NCI-H345 (cell line): ENCODE measurements at regions not wholly inside any gene's neighbourhood (a gene's known extent, or its start where the extent isn't known, plus 50 kb on each side); places are given as distances from the start of the nearest gene placed in this dataset.

Source experiments
- DNase-seq: peaks from one replicate; lab custom pipeline; 2025; lab: John Stamatoyannopoulos, UW

DNA sequence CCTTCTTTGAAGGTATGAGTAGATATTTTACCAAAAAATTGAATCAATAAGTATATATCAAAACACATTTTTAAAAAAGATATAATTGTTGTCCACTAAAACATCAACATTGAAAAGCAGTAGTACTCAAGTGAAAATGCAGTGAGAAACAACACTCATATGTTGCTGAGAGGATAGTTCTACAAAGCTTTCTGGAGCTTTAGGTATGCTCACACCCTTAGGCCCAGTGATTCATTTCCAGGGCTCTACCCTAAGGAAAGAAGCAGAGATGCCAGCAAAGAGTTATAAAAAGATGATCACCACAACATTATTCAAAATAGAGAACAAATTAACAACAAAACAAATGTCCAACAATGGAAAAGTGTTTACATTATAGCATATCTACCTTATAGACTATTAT lies 197.3 kb upstream of the CCDC150 start:
- no peak for DNase-seq

DNA sequence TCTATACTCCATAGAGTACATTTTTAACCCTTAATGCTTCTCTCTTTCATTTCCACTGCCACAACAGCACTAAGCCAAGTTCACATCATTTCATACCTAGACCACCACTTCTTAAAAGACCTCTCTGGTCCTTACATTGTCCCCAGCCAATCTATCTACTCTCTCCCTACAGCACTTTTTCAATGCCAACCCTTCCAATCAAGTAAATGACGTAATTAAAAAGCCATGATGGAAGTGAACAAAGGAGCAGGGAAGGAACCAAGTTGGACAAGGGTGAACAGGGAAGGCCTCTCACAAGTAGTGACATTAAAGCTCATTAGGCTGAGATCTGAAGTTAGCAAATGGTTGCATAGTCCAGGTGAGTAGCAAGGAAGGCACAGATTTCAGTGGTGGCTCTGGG lies 195.1 kb upstream of the CCDC150 start:
- no peak for DNase-seq

DNA sequence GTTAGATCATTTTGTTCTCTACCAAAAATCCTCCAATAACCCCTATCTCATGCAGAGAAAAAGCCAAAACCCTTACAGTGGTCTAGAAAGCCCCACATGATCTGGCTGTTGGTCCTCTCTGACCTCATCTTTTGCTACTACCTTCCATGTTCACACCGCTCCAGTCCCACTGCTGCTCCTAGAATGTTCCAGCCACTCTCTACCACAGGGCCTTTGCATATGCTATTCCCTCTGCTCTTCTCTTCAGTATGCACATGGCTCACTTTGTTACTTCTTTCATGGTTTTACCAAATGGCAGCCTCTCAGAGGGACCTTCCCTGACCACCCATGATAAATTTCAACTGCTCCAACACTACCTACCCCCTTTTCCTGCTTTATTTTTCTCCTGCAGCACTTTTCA lies 193.5 kb upstream of the CCDC150 start:
- no peak for DNase-seq

DNA sequence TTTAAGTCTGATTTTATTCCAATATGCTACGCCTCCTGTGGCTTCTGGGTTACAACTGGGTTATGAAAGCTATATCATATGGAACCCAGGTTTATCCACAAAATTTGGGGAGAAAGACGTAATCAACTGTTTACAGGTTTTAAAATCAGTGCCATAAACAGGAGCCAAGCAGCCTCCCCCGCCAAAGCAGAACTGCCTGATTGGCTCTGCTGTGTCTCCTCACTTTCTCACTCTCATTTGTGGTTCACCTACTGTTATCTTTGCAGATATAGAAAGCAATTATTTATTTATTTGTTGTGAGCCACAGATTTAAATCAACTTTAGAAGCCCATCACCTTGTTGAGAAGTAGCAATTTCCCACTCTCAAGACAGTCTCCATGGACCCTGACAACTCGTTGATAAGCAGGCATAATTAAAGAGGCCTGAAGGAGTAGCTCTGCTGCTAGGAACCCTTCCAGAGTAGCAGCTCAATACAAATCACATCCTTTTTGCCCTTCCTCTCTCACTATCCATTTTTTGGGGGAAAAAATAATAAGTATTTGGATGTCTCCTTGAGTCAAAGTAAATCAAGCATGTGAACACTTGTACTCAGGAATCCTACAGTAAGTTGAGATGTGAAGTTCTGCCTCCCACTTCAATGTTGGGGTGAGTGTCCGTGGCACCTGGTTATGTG lies 191.0 kb upstream of the CCDC150 start:
- DNase-seq = no peak

DNA sequence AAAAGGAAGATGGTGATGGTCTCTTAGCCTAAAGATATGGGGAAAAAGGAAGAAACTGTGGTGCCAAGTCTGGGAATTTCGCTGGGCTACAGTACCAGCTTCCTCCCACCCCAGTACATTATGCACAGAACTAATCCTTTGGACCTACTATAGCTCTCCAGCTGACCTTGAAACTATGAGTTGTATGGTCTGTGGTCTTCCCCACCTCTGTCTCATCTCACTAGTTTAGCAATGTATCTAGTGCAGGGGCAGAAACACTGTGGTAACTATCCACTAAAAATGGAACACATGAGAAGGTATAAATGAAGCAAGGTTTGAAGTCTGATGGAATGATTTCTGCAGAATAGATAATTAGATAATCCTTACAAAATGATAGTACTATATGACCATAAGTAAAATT lies 190.4 kb upstream of the CCDC150 start:
- no peak for DNase-seq

DNA sequence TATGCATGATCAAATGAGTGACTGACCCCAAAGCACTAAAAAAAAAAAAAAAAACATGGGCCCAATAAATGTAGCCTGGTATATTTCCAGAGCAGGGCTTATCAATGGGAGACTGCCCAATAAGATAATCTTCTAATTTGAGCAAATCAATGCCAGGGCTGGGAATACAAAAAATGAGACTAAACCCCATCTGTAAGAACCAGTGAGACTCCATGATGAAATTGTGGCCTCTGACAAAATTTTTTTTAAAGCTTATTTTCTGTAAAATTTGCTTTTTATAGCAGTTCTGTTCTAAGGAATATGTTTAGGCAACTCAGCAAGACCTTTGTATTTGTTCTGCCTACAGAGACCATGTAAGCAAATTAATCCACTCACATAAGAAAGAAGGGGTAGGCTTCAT lies 186.8 kb upstream of the CCDC150 start:
- DNase-seq = no peak

DNA sequence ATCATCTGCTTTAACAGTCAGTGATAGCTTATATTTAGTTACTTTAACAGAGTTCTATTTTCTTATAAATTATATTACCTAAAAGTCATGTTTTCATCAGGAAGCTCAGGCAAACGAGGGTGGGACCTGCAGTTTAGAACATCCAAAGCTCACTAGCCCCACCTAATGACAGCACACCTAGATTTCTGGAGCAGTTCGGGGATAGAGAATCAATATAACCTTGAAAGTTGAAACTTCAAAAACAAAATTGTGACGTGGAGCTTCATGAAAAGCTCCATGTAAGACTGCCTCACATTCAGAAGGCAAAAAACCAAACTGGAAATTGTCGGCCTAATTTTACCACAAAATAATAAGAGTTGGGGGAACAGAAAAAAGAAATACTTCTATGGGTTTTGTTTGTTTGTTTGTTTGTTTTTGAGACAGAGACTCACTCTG lies 185.9 kb upstream of the CCDC150 start:
- DNase-seq = peak; percentile 36

DNA sequence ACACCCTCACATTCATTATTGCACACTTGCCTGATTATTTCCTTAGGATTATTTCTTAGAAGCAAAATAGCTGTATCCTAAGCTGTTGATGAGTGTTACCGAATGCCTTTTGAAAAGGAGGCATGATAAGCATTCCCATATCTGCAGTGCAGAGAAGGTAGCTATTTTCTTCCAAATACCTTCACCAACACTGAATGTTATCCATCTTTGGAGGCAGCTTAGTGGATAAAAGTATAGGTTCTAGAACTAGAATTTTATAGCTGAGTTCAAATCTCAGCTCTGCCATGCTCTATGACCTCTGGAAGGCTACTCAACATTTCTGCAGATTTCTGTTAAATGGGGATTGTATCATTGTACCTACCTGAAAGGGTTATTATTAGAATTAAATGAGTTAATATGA lies 185.0 kb upstream of the CCDC150 start:
- DNase-seq = no peak

DNA sequence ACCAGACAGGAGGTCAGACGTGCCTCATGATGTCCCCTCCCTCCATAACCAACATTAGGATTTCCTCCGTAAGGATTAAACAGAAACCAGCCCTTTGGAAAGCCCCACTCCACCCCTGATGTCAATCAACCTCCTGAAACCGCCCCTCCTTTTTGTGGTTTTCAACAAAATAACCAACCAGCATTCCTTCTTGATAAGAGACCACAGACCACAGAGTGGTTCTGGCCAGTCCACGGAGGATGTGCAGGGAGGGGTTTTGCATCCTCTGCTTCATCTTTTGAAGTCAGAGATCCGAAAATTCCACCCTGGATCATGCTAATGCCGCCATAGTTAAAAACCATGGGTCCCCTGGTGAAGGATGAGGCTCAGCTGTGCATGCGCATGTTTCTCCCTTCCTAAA lies 180.0 kb upstream of the CCDC150 start:
- no peak for DNase-seq

DNA sequence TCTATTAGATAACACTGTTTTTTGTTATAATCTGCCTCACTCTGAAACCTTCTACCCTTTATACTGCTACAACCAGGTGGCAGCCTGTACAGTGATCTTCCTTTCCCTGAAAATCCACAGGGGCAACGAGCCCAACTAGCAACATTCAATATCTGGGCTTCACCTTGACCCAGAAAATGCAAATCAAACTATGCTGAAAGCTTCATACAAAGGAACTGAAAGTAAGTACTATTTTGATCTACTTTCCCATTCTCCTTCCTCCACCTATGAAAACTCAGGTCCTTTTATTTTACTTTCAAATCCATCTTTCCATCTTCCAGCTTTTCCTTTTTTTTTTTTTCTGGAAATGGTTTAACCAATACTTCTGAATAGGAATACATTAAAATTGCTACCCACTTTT lies 175.8 kb upstream of the CCDC150 start:
- no peak for DNase-seq

DNA sequence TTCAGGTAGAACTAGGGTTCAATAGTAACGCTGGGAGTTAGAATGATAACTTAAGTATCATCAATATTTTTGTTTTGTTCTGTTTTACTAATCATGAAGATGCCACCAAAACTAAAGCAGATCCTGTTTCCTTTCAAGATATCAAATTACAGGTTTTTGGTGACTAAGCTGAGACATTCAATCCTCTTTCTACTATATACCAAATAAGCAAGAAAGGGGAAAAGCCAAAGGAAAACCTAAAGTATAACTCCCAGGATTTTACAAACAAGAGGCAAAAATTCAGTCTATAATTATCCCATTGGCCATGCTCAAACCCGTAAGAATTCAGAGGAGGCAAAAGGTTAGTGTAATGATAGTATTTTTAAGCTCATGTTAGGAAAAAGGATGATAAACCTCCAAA lies 175.2 kb upstream of the CCDC150 start:
- no peak for DNase-seq

DNA sequence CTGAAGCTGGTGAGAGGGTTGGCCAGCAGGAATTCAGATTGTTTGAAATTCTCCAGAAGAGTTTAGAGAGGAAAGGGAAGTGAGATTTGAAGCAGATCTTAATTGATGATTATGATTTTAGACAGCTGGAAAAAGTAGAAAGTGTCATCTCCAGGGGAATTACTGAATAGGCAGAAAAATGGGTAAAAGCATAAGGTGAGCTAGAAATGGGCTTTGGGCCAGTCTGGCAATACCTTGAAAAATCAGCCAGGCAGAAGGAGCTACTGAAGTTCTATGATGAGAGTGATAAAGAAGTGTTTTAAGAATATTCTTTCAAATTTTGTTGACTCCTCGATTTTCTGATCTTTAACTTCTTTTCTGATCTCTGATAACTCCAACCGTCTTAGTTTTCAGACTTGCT lies 172.9 kb upstream of the CCDC150 start:
- DNase-seq = no peak

DNA sequence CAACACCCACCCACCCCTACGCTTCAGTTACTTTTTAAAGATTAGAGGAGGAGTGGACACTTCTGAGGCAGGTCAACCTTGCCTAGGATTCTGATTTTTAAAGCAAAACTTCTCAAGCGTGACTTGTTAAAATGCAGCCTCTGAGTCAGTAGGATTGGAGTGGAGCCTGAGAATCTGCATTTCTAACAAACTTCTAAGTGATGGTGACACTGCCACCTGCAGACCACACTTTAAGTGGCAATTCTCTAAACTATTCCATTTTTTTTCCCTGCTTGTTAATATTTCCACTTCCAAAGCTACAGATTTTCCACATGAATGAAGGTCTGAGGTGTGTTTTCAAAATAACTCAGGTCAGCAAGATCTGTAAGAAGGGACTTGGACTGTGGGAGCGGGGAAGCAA lies 171.1 kb upstream of the CCDC150 start:
- no peak for DNase-seq

DNA sequence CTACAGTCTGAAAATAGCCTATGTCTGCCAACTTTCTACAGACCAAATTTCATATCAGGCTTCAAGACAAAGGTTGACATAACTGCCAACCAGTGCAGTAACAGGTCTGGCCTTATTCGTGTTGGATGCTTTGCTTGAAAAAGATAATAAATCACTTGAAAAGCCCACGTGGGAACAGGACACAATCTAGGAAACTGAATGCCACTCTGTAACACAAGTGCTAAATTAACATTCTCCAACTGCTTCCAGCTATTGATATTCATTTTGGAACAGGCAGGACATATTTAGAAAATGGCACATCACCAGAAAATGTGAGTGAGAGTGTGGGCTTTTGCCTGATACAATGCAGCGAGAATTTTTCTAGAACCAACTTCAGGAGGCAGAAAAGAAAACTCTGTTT lies 165.9 kb upstream of the CCDC150 start:
- DNase-seq = no peak

DNA sequence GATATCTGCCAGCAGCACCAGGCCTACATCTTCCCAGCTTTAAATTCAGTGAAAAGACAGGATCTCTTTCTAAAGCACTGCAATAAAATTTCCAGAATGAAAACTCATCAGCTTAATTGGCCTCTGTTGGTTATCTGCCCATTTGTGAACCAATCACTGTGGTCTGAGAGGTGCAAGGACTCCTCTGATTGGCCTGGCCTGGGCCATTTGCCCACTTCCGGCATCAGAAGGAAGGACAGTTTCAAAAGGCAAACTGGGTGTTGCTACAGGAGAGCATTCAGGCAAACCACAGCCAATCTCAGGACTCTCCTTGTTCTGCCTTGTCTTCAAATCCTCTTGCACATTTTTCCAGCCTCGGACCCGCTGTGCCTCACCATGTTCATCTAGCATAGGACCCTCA lies 163.9 kb upstream of the CCDC150 start:
- DNase-seq = no peak

DNA sequence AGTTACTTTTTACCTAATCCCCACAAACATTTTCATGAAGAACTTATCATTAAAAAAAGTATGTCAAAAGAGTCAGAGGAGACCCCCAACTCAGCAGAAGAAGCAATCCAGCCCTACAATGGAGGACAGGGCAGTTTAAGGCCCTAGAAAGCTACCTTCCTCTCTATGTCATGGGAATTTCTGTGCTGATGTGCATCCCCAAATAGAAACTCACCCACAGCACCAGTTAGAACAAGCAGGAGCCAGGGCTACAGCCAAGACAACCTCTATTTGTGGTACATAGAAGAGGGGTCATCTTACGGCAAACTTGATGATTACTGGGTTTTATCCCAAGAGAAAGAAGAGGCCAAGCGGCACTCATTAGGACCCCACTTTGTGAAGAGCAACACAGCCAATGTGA lies 160.9 kb upstream of the CCDC150 start:
- DNase-seq = no peak

DNA sequence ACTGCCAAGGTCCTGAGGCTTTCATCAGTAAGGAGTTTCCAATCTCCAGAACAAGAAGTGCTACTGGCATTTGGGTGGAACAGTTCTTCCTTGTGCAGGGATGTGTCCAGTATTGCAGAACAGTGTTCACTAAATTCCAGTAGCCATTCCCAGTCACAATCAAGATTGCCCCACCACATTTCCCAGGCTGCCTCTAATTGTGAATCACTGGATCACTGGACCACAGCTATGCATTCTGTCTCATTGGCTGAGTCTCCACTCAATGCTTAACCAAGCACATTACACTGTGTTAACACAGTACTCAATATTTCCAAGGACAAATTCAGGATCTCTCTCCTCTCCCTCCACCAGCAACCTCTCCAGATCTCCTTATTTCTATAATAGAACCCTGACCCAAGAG lies 160.2 kb upstream of the CCDC150 start:
- DNase-seq = no peak

DNA sequence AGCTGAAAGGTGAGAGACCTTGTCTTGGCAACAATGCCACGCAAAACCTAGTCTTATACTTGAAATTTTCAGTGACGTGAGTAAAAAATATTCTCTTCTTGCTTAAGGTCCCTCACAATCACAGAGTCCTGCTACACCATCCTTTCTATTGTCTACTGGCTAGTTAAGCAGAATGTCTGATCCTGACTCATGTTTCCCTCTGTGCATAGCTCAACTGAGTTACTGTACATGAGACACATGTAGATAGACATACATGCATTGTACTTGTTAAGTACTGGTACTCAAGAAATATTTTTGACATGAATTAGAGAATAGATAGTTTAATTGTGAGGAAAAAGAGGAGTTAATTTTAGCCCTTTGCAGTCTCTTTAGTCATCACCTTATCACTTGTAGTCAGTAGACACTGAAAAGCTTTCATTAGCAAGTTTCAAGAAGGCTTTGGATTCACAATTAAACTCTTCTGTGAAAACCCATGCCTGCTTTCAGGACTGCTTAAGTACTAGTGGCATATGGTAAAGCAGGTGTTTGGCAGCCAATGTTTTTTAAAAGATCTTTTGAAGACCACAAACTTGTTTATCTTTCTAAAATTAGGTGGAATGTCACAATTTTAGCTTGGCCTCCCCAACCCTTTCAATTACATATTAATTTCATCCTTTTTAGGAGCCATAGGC lies 158.7 kb upstream of the CCDC150 start:
- no peak for DNase-seq

DNA sequence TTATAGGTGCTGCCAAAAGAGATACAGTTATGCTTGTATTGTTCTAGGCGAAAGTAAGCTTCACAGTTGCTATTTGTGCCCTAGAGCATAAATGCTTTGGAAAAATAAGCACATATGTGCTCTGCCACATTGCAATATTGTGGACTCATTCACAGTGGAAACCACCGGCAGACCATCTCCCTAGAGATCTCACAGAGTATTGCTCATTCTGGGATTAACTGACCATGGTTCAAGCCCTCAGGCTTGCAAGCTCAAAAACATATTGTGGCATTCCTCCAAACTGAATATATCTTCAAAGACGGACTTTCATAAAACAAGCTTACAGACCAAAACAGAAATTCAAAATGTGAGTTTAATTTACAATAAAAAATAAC lies 158.2 kb upstream of the CCDC150 start:
- DNase-seq = no peak

DNA sequence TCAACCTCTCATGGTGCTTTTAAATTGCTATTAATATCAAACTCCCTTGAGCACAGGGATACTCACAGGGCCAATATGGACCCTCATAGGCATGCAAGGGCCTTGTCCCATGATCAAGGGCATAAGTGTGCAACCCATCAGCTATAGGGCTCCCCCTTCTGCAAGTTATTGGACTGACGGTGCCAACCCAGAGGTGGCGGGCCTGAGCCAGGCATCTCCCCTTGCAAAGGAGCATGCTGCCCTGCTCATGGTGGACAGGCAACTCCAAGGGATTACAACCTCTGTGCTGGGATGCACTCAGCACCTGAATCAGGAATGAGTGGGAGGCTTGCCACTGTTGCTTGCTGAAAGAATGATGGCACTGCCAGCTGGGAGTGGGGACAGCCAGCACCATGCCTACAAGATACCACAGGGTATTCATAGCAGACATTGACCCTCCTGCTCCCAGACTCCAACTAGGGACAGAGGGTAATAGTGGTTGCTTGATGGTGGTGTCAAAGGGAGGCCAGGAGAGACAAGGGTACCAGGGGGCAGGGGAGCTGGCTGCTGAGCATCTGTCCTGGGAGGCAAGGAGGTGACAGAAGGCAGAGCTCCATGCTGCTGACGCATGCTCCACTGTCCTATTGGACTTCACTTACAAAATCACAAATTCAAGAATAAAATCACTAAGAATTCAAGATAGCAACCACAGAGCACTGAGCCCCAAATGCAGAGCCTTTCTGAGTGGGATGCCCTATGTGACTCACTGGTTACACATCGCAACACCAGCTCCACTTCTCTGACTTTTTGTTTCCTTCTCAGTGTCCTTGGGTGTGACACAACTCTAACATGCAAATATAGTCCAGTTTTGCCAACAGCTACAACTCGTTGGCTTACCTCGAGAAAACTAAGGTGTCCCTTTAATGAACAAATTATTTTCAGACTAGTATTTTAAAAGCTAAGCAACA lies 157.1 kb upstream of the CCDC150 start:
- DNase-seq = no peak

DNA sequence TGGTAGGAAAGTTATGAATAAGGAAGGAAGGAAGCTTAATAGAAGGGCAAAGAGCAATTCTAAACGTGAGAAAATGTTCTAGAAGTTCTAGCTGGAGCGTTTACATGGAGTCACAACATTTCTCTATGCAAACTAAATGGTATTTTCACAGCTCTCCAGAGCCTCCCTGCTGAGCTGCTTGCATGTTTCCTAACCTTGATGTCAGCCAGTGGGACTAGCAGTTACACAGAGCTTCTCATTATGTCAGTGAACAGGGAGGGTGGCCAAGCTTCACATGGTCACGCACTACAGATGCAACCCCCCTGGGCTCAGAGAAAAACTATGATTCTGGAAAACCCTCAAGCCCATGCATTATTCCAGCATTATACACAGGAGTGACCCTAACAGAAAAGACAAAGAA lies 153.4 kb upstream of the CCDC150 start:
- peak; percentile 5 for DNase-seq

DNA sequence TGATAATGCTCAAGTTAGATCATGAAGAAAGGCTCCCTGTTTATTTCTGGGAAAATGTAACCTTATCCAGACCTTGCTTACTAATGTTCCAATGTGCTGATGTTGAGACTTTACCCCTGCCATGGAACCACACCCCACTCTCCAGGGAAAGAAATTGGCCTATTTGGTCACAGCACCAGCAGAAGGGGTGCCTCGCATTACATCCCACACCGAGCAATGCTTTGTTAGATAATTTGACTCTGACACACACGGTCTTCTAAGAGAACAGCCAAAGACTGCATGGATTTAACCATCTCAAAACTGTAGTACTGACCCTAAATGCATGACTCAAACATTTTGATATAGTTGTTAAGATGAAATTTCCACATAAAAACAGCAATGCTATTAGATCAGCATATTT lies 152.1 kb upstream of the CCDC150 start:
- DNase-seq = no peak

DNA sequence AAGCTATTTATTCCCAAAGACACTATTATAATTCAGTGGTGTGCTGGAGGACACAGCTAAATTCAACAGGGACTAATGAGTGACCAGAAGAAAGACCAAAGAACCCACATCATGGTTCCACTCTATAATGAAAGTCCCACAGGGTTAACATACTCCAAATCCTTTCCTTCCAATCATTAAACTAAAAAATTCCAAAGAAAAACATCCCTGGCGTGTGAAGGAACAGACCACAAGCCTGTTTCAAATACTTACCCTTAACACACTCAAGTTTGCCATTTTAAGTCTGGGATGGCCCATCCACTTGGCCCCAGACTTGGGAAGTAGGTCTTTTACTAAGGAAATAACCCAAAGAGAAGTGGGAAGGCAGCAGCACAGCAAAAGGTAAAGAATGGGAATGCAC lies 150.1 kb upstream of the CCDC150 start:
- DNase-seq = no peak
